Tibial nerve (tissue), 4 donors: ENCODE measurements at regions not wholly inside any gene's neighbourhood (a gene's known extent, or its start where the extent isn't known, plus 50 kb on each side); places are given as distances from the start of the nearest gene placed in this dataset.

Experiments
- CTCF ChIP-seq, 5 experiments: fragments of 200-600 bp in 3 of 5; fragments of 450-650 bp in 2 of 5; sonication (generic) in 3 of 5; IDR thresholded peaks; one replicate each; pipeline ENCODE4 v1.5.1; 2016 to 2019; ENCODE audit warnings: antibody characterized with exemption in 5 of 5, mild to moderate bottlenecking in 3 of 5, moderate library complexity in 2 of 5
- EP300 ChIP-seq, 2 donors: sonication (generic); formaldehyde crosslinking; IDR thresholded peaks; one replicate each; pipeline ENCODE4 v1.6.1; 2017; ENCODE audit warnings: antibody characterized with exemption in 2 of 2, mild to moderate bottlenecking in 1 of 2
- POLR2A ChIP-seq, 2 donors: fragments of 450-650 bp; IDR thresholded peaks; one replicate each; pipeline ENCODE4 v1.6.1; 2017; ENCODE audit warnings: antibody characterized with exemption in 2 of 2, mild to moderate bottlenecking in 2 of 2, moderate library complexity in 2 of 2

DNA sequence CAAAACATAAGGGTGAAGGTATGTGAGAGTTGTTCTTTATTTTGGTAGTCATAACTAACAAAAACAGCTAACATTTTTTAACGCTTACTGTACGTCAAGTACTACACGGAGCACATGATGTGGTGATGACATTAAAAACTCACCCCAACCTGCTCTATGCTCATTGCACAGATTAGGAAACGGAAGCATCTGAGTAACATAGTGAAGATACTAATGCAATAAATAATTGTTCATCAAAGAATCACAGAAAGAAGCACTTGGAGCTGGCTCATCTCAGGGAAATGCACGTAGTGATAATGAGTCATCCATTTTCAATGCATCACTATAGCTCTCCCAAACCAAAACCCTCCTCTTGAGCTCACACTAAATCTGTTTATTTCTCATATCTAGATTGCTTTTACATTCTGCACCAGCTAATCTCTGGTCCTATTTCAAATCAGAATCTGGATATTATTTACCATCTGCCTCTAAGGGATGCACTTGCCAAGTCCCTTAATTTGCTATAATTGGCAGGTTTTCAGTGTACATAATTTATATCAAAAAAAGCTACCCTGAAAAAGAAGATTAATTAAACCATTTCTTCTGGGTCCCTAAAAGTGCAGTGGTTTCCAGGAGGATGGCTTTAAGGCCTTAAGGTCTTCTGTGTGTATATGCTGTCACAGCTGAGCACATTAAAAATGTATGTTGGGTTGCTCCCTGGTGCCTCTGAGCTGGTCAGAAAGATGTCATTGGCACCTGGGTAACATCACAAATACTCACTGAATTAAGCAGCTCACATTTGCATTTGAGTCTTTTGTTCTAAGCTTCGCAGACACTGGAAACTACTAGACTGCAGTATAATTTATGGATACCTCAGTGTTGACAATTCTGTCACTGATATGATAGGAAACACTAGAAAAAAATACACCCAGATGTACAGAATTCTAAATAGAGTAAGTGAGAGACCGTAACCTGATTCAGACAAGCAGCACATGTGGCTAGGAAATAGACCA, 677.4 kb upstream of the CITED2 start:
- TF ChIP-seq CTCF (IDR thresholded peaks at IDR 0.05) (no peak), POLR2A (IDR thresholded peaks at IDR 0.05) (no peak), EP300 (IDR thresholded peaks at IDR 0.05) (no peak)
